Amniotic epithelial cell (primary cell): ENCODE measurements at regions not wholly inside any gene's neighbourhood (a gene's known extent, or its start where the extent isn't known, plus 50 kb on each side); places are given as distances from the start of the nearest gene placed in this dataset.

Experiments
- DNase-seq: peaks from one replicate; pipeline ENCODE4 v3.0.0-alpha.2; 2010; ENCODE audit warnings: low read depth

GRCh38 chr16:51773071-51773890, 622.2 kb upstream of the SALL1 start:
- no peak for DNase-seq

- peak; percentile 73 for DNase-seq
Measured at GRCh38 chr16:51766739-51767138, 615.7 kb upstream of the SALL1 start.

- DNase-seq = no peak
Measured at GRCh38 chr16:51763072-51763661, 612.1 kb upstream of the SALL1 start.

- peak; percentile 49 for DNase-seq
Measured at GRCh38 chr16:51762081-51762996, 611.3 kb upstream of the SALL1 start.

GRCh38 chr16:51761001-51761400, 609.9 kb upstream of the SALL1 start:
- DNase-seq = no peak

GRCh38 chr16:51759999-51760398, 608.9 kb upstream of the SALL1 start:
- no peak for DNase-seq

GRCh38 chr16:51759329-51759728, 608.3 kb upstream of the SALL1 start:
- DNase-seq = no peak

- no peak for DNase-seq
Measured at GRCh38 chr16:51757921-51758479, 606.9 kb upstream of the SALL1 start.

GRCh38 chr16:51757505-51757904, 606.4 kb upstream of the SALL1 start:
- DNase-seq = no peak

- no peak for DNase-seq
Measured at GRCh38 chr16:51757124-51757470, 606.0 kb upstream of the SALL1 start.

GRCh38 chr16:51756447-51757123, 605.5 kb upstream of the SALL1 start:
- DNase-seq = no peak

- DNase-seq = no peak
Measured at GRCh38 chr16:51755577-51756355, 604.7 kb upstream of the SALL1 start.

GRCh38 chr16:51755039-51755501, 604.0 kb upstream of the SALL1 start:
- DNase-seq = no peak

GRCh38 chr16:51753467-51754127, 602.5 kb upstream of the SALL1 start:
- no peak for DNase-seq

- DNase-seq = no peak
Measured at GRCh38 chr16:51752438-51752995, 601.4 kb upstream of the SALL1 start.

- no peak for DNase-seq
Measured at GRCh38 chr16:51747329-51747728, 596.3 kb upstream of the SALL1 start.

GRCh38 chr16:51734220-51734619, 583.1 kb upstream of the SALL1 start:
- DNase-seq = no peak

- no peak for DNase-seq
Measured at GRCh38 chr16:51733181-51733580, 582.1 kb upstream of the SALL1 start.

GRCh38 chr16:51731160-51731559, 580.1 kb upstream of the SALL1 start:
- DNase-seq = no peak
